GM19372 (cell line): ENCODE measurements at regions not wholly inside any gene's neighbourhood (a gene's known extent, or its start where the extent isn't known, plus 50 kb on each side); places are given as distances from the start of the nearest gene placed in this dataset.
"Not testable (repeated sequence)": the region's sequence is repeated elsewhere in the genome, so short reads cannot be mapped to it uniquely, and the experiment has no call there.

Experiments used
- ATAC-seq: cut with Tn5 transposase; IDR thresholded peaks from one replicate; pipeline ENCODE4 v1.9.1; 2021; ENCODE audit warnings: mild to moderate bottlenecking, low read depth, moderate library complexity; ENCODE audit not compliant: unreplicated experiment

DNA sequence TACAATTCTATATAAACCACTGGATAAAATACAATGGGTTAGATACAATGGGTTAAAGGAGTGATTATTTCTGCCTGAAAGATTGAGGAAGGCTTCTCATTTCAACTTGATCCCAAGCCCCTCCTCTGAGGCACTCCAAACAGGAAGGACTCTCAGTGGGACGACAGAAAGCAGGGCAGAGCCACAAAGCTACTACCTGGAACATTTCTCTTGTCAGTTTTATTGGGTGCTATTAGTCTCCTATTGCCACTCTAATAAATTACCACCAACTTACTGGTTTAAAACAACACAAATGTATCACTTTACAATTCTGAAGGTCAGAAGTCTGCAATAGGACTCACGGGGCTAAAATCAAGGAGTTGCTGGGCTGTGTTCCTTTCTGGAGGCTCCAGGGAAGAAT lies 146.7 kb downstream of the MREG start:
- ATAC-seq: no peak

DNA sequence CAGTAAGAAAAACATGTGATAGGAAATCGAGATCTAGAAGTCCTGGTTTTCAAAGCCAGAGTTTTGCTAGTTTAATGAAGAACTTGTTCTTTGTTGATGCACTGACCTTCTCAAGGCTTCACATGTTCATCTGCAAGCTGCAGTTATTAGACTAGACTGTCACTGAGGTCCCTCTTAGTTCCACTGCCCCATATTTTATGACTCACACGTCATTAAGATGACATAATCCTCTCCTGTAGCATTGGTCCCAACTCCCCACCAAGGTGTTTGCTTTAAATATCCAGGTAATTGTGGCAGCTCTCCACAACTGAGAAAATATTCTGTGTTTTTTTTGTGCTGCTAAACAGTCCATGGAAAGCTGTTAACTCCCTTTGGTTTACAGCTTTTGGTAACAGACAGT lies 149.7 kb downstream of the MREG start:
- no peak for ATAC-seq

DNA sequence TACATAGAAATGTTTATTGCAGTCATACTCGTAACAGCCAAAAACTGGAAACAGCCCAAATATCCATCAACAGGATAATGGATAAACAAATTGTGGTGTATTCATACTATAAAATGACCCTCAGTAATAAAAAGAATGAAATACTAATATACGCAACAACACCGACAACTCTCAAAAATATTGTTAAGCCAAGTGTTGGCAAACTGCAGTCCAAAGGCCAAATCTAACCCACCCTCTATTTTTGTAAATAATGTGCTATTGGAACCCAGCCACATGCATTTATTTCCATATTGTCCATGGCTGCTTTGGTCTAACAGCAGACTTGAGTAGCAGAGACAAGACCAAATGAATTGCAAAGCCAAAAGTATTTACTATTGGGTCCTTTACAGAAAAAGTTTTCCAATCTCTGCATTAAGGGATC lies 151.0 kb downstream of the MREG start:
- ATAC-seq: no peak

DNA sequence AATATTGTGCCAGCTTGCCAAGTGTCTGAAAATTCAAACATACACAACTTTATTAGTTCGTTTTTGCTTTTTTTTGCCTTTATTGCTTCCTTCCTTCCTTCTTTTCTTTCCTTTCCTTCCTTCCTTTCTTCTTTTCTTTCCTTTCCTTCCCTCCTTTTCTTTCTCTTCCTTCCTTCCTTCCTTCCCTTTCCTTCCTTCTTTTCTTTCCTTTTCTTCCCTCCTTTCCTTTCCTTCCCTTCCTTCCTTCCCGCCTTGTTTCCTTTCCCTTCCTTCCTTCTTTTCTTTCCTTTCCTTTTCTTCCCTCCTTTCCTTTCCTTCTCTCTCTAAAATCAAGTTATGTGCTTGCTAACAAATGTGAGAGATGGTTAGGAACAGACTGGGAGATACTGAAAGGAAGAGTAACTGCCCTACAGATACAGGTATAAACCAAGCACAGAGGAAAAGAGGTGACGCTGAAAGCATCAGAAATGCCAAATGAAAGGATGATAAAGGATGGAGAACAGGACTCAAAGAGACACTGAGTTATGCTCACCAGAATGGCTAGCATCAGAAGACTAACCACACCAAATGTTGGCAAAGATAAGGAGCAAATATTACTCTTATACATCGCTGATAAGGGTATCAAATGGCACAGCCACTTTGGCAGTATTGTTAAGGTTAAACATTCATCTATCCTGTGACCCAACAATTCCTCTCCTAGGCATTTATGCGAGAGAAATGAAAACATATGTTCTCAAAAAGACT lies 151.6 kb downstream of the MREG start:
- no peak for ATAC-seq

DNA sequence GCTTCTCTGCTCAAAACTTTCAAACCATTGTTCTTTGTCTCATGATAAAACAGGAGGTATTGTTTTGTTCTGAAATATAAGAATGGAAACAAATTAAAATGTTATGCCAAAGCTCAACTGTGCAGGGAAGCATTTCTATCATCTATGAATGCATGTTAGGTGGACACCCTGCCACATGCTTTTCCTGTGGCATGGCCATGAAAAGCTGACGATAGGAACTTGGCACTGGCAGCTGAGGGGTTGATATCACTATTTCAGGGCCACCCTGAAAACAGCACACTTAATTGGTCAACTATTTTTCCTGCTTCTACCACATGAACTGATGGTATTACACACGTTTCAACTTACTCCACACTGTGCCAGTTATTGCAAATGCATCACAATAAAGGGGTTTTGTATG lies 157.3 kb downstream of the MREG start:
- ATAC-seq: no peak

DNA sequence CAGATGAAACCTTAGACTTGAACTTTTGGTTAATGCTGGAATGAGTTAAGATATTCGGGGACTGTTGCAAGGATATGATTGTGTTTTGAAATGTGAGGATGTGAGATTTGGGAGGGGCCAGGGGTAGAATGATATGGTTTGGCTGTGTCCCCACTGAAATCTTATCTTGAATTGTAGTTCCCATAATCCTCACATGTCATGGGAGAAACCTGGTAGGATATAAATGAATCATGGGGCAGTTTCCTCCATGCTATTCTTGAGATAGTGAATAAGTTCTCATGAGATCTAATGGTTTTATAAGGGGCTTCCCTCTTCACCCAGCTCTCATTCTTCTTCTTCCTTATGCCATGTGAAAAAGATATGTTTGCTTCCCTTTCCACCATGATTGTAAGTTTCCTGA lies 158.0 kb downstream of the MREG start:
- not testable (repeated sequence) for ATAC-seq

DNA sequence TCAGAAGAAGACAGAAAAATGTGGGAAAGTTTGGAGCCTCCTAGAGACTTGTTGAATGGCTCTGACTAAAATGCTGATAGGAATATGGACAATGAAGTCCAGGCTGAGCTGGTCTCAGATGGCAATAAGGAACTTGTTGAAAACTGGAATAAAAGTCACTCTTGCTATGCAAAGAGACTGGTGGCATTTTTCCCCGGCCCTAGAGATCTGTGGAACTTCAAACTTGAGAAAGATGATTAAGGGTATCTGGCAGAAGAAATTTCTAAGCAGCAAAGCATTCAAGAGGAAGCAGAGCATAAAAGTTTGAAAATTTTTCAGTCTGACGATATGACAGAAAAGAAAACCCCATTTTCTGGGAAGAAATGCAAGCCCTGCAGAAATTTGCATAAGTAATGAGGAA lies 159.3 kb downstream of the MREG start:
- ATAC-seq: no peak

DNA sequence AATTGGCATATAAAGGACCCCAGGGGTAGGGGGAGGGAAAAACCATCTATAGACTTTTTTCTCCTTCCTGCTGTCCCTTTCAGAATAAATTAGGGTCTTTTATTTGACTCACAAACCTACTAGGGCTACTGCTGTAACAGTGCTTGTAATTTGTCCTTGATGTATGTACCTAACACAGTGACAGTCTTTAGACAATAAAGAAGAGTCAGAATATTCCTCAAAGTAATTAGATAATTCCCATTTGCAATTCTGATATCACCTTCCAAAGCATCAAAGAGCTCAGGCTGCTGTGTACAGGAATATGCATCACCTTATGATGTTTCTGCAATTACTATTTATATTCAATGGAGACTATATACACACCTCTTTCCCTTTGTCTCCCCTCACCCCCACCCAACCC lies 161.7 kb downstream of the MREG start:
- no peak for ATAC-seq

DNA sequence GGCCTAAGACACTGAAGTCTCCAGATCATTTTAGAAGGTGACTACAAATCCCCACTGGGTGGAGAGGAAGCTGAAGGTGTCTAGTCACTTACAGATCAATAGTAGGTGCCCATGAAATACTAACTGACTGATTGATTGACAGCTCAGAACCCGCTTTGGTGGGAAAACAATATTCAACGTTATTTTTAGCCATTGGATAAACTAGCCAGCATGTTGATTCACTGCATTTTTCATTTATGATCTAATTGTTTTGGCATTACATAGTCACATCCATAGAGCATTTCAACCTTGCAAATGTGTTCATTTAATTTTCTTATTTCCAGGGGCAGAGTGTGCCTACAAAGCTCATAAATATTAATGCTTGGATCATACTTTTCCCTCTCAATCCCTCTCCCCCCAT lies 162.3 kb downstream of the MREG start:
- no peak for ATAC-seq

DNA sequence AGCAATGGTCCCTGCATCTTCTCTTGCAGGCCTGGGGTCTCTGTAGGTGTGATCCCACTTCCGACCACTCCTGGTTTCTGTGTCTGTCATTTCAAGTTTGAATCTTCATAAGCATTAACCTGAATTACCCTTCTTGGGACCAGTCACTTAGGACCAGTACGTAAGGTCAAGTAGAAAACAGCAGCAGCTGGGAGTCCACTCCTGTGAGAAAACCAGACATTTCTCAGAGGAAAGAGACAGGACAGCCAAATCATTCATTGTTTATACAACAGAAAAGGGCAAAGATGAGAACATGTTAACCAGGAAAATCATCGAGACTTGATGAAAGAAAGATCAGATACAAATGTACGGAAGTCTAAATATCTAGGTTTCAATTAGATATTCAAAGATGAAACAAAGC lies 163.0 kb downstream of the MREG start:
- no peak for ATAC-seq

DNA sequence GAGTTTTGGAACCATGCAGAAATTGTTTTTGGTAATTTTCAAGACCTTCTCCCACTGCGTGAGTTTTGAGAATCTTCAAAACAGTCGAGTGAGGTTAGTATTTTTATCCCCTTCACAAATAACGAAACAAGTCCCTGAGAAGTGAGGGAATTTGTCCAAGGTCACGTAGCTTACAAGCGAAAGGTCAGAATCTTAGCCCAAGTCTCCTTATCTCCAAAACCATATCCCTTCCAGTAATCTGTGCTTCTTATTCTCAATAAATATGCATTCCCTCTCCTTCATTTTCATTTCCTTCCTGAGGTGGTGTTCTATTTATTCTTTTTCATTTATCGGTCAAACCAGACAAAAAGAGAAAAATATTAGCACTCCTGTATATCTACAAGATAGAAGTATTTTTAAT lies 163.6 kb downstream of the MREG start:
- ATAC-seq: no peak

DNA sequence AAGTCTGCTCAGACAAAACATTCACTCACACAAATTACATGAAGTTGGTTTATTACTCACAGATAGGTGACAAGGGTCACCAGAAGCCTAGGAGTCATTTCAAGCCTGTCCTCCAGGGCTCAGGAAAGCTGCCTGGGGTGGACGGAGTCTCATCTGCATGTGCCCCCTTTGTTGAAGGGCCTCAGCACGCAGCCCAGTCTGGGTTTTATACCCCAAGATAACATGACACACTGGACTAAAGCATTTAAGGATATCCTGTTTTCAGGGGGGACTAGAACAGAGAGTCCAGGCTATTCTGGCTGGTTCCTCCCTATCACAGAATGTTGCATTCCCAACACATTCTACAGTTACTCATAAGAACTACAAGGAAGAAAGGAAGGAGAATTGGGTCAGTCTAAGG lies 164.7 kb downstream of the MREG start:
- no peak for ATAC-seq

DNA sequence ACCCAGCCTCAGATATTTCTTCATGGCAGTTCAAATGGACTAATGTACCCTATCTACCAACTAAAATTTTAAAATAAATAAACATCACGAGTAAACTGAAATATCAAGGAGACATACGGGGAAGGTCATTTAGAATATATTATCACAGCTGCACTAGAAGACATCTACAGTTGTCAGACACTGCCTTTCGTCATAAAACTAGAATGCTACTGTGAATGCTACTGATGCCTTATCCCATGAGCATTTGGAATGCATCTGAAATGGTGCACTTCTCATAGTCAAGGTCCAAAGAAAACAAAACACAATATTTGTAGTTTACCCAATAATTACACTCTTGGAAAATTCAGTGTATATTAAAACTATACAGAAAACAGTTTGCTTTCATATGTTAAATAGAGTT lies 165.2 kb downstream of the MREG start:
- ATAC-seq: no peak

DNA sequence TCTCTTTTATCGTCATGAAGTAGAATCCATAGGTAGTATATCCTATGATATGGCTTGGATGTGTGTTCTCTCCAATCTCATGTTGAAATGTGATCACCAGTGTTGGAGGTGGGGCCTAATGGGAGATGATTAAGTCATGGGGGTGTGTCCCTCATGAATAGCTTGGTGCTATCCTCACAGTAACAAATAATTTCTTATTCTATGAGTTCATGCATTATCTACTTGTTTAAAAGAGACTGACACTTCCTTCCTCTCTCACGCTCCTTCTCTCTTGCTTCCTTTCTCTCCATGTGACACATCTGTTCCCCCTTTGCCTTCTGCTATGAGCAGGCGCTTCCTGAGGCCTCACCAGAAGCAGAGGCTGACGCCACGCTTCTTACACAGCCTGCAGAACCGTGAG lies 165.6 kb downstream of the MREG start:
- no peak for ATAC-seq

DNA sequence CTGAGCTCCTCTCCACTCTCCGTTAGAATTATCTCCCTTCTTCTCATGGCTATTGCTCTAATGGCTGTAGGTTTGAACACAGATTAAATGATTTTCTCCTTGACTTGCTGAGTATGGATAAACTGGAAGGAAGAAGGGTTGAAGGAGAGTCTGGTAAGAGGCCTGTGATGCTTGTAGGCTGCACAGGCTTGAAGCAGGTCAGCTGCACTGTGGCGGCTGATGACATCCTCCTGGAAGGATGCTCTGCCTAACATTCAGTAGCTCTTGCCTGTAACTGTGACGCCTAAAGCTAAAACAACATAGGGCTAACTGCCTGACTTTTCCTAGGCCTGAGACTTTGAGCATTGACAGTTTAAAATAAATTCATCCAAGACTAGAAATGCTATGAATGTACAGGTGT lies 166.3 kb downstream of the MREG start:
- no peak for ATAC-seq

DNA sequence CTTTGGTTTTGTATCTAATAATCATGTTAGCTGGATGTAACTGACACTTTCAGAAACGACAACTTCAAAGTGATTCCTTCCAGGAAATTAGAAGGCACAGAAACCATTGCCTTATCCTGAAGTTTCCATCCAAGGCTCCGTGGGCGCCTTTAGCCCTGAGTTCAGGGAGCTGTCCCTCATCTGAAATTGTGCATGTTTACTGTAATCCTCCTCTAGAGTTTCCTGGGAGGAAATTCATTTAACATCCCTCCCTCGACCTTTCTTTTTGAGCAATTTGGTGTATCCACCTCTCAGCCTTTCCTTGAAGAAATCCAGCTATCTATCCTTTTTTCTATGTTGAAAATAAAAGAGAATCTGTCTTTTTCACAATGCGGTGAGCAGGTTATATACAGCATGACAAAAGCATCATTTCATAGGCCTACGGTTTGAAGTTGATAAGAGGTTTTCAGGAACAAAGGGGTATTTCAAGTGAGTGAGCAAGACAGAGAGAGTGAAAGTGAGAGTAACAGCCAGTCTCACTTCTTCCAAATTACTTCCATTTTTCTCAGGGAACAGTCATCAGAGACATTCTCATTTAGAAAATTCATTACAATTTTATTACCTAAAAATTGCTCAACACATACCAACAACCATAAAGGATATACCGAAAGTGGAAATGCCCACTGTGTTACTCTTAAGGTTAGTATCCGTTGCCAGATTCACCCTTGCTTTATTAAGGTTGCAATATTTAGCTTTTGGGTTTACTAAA lies 167.3 kb downstream of the MREG start:
- no peak for ATAC-seq

DNA sequence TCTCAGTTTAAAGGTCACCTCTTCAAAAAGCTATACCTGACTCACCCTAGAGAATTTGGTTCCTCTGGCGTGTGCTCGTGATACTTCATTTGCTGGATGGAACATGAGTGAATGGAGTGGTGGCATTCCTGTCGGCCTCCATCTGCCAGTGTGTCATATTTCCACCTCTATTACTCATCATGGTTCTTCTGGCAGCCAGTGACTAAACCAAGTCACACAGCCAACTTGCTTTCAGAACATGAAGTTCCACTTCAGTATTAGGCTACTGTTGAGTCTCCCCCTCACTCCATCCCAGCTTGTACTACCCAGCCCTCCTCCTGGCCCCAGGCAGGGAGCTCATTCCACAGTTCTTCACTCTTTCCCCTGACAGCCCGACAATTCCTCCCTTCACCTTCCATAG lies 169.8 kb downstream of the MREG start:
- ATAC-seq: no peak

DNA sequence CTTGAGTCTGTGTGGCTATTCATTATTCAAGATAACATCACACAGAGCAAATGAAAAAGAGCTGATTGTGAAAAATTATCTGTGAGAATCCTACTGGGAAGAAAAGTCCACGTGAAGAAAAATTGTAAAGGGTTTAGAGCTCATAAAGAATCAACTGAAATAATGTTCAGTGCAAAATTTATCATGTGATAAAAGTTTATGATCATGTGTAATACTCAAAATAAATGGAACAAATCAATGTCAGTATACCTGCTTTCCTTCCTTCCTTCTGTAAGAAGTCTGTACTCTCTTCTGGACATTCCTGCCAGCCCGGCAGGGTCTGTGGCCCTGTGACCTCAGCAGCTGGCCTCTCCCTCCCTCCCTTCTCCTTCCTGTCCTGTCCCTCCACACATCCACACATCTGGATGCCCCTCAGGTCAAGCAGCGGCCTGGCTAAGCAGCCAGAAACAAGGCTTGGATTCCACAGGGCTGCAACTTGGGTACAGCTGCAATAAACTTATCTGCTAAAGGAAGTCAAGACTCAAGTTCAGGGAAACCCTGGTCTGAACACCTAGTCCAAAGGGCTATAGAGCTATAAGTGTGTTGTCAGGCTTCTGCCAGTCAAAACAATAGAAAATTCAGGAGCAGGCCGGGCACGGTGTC lies 172.1 kb downstream of the MREG start:
- no peak for ATAC-seq

DNA sequence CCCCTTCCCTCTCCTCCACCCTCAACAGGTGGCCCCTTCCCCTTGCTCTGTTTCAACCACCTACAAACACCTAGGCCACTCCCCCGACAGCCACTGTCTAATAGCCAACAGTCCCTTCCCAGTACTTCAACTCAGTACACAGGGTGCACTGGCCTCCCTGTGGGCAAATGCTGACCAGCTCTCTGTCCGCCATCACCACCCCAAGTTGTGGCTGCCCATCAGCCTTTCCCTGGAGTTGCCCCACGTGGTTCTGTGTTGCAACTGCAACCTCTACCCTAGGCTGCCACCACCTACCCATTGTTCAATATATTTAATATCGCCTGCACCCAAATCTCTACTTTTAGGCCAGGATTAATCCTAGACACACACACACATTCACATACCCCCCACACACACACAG lies 173.5 kb downstream of the MREG start:
- ATAC-seq: no peak

DNA sequence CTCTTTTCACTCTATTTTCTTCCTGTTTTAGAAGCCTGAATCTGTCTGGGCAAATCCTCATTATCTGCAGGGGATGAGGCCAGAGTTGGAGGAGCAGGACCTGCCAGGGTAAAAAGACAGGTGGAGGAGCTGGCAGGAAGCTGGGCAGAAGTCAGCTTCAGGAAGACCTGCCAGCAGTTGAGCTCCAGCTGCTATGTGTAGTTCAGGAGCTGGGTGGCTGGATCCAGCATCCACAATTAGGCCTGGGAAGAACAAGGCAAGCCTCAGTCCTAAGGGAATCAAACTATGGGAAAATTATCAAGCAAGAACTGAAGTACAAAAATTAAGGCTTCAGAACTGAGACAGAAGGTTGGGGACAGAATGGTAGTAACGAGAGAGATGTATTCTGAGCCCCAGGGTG lies 174.0 kb downstream of the MREG start:
- ATAC-seq: no peak

DNA sequence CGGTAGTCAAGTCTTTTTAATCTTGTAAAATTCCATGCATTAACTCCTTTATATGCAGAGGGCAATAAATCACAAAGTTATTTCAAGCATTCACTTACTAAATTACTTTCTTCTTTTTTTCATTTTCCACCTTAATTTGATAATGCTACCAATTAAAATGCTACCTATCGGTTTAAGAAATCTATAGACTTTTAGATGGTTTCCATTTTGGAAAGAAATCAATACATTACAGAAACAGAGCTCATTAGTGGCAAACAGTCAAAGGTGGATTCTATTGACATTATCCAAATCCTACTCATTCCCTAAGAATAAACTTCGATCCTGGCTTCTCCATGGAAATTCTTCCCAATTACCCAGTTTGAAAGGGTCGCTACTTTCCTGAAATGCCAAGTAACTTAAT lies 176.5 kb downstream of the MREG start:
- no peak for ATAC-seq

DNA sequence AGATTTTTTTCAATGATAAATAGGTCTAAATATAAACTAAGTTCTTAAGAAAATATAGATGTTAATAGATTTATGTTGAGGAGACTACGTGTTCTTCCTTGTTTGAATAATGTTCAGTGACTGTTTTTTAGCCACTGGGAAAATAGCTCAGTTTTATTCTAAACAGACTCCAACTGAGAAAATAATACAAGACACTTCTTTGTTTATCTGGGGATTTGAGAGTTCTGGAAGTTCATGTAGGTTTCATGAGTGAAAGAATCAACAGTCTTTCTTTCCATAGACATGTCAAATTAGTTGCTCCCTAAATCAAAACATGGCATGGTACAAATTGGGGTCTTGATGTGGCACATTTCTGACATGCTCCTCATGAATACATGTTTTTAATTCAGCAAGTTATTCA lies 177.7 kb downstream of the MREG start:
- no peak for ATAC-seq
